ENCODE measurements at regions not wholly inside any gene's neighbourhood (a gene's known extent, or its start where the extent isn't known, plus 50 kb on each side); places are given as distances from the start of the nearest gene placed in this dataset.

DNA sequence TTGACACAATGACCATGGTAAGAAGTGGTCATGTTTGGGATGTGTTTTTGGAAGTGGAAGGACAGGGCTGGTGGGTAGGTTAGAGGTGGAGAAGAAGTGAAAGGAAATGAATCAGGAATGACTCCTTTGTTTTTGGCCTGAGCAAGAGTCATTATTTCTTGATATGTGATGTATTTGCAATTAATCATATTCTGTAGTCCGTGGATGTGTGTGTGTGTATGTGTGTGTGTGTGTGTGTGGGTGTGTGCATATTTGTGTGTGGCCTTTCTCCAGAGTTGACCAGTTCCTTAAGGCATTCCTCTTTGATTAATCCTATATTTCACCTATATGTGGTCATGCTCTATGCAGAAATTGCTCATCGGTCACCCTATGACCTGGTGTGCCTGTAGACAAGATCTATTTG is 130.7 kb downstream of the UTRN start:
- TF ChIP-seq FOXC1 (CRISPR knock-in tag; IDR thresholded peaks at IDR 0.05; ENCODE audit: borderline replicate concordance) (0 out of 2 replicates have a peak, but pooled peaks have one; percentile 34), IKZF4 (CRISPR knock-in tag; IDR thresholded peaks at IDR 0.05; ENCODE audit: borderline replicate concordance, low read depth, not compliant biosample characterization) (no peak), AKAP8 (CRISPR knock-in tag; IDR thresholded peaks at IDR 0.05) (no peak), RARG (CRISPR knock-in tag; IDR thresholded peaks at IDR 0.05; ENCODE audit: low read depth) (no peak), SSRP1 (CRISPR knock-in tag; IDR thresholded peaks at IDR 0.05) (no peak), SAFB2 (CRISPR knock-in tag; IDR thresholded peaks at IDR 0.05; ENCODE audit: borderline replicate concordance, low read depth) (0 out of 2 replicates have a peak, but pooled peaks have one; percentile 32), ZFAT (CRISPR knock-in tag; conservative IDR thresholded peaks at IDR 0.05) (no peak)
- TF ChIP-seq, protein P1, sequence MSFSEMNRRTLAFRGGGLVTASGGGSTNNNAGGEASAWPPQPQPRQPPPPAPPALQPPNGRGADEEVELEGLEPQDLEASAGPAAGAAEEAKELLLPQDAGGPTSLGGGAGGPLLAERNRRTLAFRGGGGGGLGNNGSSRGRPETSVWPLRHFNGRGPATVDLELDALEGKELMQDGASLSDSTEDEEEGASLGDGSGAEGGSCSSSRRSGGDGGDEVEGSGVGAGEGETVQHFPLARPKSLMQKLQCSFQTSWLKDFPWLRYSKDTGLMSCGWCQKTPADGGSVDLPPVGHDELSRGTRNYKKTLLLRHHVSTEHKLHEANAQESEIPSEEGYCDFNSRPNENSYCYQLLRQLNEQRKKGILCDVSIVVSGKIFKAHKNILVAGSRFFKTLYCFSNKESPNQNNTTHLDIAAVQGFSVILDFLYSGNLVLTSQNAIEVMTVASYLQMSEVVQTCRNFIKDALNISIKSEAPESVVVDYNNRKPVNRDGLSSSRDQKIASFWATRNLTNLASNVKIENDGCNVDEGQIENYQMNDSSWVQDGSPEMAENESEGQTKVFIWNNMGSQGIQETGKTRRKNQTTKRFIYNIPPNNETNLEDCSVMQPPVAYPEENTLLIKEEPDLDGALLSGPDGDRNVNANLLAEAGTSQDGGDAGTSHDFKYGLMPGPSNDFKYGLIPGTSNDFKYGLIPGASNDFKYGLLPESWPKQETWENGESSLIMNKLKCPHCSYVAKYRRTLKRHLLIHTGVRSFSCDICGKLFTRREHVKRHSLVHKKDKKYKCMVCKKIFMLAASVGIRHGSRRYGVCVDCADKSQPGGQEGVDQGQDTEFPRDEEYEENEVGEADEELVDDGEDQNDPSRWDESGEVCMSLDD (CRISPR knock-in tag; IDR thresholded peaks at IDR 0.05; ENCODE audit: borderline replicate concordance) = no peak
- TF ChIP-seq, protein P2, sequence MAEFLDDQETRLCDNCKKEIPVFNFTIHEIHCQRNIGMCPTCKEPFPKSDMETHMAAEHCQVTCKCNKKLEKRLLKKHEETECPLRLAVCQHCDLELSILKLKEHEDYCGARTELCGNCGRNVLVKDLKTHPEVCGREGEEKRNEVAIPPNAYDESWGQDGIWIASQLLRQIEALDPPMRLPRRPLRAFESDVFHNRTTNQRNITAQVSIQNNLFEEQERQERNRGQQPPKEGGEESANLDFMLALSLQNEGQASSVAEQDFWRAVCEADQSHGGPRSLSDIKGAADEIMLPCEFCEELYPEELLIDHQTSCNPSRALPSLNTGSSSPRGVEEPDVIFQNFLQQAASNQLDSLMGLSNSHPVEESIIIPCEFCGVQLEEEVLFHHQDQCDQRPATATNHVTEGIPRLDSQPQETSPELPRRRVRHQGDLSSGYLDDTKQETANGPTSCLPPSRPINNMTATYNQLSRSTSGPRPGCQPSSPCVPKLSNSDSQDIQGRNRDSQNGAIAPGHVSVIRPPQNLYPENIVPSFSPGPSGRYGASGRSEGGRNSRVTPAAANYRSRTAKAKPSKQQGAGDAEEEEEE (CRISPR knock-in tag; IDR thresholded peaks at IDR 0.05; ENCODE audit: borderline replicate concordance) = 0 out of 2 replicates have a peak, but pooled peaks have one; percentile 33
- TF ChIP-seq, protein P3, sequence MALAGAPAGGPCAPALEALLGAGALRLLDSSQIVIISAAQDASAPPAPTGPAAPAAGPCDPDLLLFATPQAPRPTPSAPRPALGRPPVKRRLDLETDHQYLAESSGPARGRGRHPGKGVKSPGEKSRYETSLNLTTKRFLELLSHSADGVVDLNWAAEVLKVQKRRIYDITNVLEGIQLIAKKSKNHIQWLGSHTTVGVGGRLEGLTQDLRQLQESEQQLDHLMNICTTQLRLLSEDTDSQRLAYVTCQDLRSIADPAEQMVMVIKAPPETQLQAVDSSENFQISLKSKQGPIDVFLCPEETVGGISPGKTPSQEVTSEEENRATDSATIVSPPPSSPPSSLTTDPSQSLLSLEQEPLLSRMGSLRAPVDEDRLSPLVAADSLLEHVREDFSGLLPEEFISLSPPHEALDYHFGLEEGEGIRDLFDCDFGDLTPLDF (CRISPR knock-in tag; IDR thresholded peaks at IDR 0.05) = no peak
- TF ChIP-seq, protein P4, sequence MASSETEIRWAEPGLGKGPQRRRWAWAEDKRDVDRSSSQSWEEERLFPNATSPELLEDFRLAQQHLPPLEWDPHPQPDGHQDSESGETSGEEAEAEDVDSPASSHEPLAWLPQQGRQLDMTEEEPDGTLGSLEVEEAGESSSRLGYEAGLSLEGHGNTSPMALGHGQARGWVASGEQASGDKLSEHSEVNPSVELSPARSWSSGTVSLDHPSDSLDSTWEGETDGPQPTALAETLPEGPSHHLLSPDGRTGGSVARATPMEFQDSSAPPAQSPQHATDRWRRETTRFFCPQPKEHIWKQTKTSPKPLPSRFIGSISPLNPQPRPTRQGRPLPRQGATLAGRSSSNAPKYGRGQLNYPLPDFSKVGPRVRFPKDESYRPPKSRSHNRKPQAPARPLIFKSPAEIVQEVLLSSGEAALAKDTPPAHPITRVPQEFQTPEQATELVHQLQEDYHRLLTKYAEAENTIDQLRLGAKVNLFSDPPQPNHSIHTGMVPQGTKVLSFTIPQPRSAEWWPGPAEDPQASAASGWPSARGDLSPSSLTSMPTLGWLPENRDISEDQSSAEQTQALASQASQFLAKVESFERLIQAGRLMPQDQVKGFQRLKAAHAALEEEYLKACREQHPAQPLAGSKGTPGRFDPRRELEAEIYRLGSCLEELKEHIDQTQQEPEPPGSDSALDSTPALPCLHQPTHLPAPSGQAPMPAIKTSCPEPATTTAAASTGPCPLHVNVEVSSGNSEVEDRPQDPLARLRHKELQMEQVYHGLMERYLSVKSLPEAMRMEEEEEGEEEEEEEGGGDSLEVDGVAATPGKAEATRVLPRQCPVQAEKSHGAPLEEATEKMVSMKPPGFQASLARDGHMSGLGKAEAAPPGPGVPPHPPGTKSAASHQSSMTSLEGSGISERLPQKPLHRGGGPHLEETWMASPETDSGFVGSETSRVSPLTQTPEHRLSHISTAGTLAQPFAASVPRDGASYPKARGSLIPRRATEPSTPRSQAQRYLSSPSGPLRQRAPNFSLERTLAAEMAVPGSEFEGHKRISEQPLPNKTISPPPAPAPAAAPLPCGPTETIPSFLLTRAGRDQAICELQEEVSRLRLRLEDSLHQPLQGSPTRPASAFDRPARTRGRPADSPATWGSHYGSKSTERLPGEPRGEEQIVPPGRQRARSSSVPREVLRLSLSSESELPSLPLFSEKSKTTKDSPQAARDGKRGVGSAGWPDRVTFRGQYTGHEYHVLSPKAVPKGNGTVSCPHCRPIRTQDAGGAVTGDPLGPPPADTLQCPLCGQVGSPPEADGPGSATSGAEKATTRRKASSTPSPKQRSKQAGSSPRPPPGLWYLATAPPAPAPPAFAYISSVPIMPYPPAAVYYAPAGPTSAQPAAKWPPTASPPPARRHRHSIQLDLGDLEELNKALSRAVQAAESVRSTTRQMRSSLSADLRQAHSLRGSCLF (CRISPR knock-in tag; IDR thresholded peaks at IDR 0.05; ENCODE audit: borderline replicate concordance) = no peak
- Histone ChIP-seq H3K27me3 (ENCODE audit: control insufficient read depth in 1 of 2, insufficient read depth in 2 of 2, low read length in 2 of 2) (no peaks in the 10 kb centered on the region), H4K20me1 (ENCODE audit: insufficient read depth, low read length) (peaks cover 78% of the 10 kb centered on the region), H2AFZ (ENCODE audit: low read length) (no peak overlapping the region), H3K4me3 (replicated peaks in 1 of 3; ENCODE audit: insufficient read depth in 1 of 3, low read depth in 2 of 3, low read length in 3 of 3) (no peak overlapping the region), H3K4me1 (ENCODE audit: insufficient read depth, low read length) (peaks cover 39% of the 10 kb centered on the region), H3K79me2 (ENCODE audit: insufficient read depth, low read length) (peaks cover 86% of the 10 kb centered on the region), H3K36me3 (replicated peaks in 1 of 2; ENCODE audit: control insufficient read depth in 1 of 2, insufficient read depth in 2 of 2, low read length in 2 of 2) (peaks cover 0 to 2% of the 10 kb centered on the region in 2 experiments; a peak in 2 of 5 replicates), H3K9ac (ENCODE audit: insufficient read depth, low read depth, low read length) (no peak overlapping the region), H3K9me3 (ENCODE audit: low read length) (no peaks in the 10 kb centered on the region), H3K4me2 (ENCODE audit: low read depth, low read length) (no peak overlapping the region), H3K27ac (ENCODE audit: extremely low read length, insufficient read depth, low read length) (peak overlapping the region; percentile 20)
- ChIA-PET POLR2A (no interaction called here), CTCF (ENCODE audit: low intra/inter-chr PET ratio, low total read pairs) (no interaction called here)
- in situ Hi-C loops (cut with HindIII; ENCODE audit: extremely low pct_ligation_motif_present, low pct_unique_long_range_greater_than_20kb) = no loop called here
- ATAC-seq = no peak
- no peak for DNase-seq (ENCODE audit: low spot score)
- WGBS (ENCODE audit: low lambda C conversion rate) = 91% methylated on average over 2 of the region's 2 CpGs
- intact Hi-C loops (cut with micrococcal nuclease; ENCODE audit: unreplicated experiment) = loop anchor here (1.0 kb wide), 1 partner anchor 132 kb away; no protein-coding TSS in a partner anchor
- no TSS peak for BruUV-seq (replicated peaks)
- FAIRE-seq = no peak

Measured in HepG2 (cell line).